NCI-H526 (cell line): ENCODE measurements at regions not wholly inside any gene's neighbourhood (a gene's known extent, or its start where the extent isn't known, plus 50 kb on each side); places are given as distances from the start of the nearest gene placed in this dataset.
"Not testable (repeated sequence)": the region's sequence is repeated elsewhere in the genome, so short reads cannot be mapped to it uniquely, and the experiment has no call there.

Source experiments
- DNase-seq, 2 experiments: peaks; one replicate each; lab custom pipeline; 2025; lab: John Stamatoyannopoulos, UW

- peak; percentile 43 to 64 for DNase-seq
Observed at GRCh38 chr18:63071701-63072141, 247.8 kb downstream of the BCL2 start.

GRCh38 chr18:63070767-63071502 lies 248.6 kb downstream of the BCL2 start:
- DNase-seq, result no peak

- DNase-seq, result no peak
Observed at GRCh38 chr18:63069496-63069895, 250.1 kb downstream of the BCL2 start.

GRCh38 chr18:63067939-63068338 lies 251.6 kb downstream of the BCL2 start:
- no peak for DNase-seq

- no peak for DNase-seq
Observed at GRCh38 chr18:63065172-63065571, 254.4 kb downstream of the BCL2 start.

GRCh38 chr18:63063171-63063570 lies 256.4 kb downstream of the BCL2 start:
- DNase-seq, result no peak

GRCh38 chr18:63062246-63062645 lies 257.3 kb downstream of the BCL2 start:
- no peak for DNase-seq

GRCh38 chr18:63061303-63061702 lies 258.3 kb downstream of the BCL2 start:
- DNase-seq, result no peak

GRCh38 chr18:63058521-63058920 lies 261.0 kb downstream of the BCL2 start:
- DNase-seq, result no peak

GRCh38 chr18:63057707-63058106 lies 261.9 kb downstream of the BCL2 start:
- DNase-seq, result no peak

GRCh38 chr18:63054901-63055584 lies 264.5 kb downstream of the BCL2 start:
- DNase-seq, result no peak

- DNase-seq, result no peak
Observed at GRCh38 chr18:63051928-63052327, 267.6 kb downstream of the BCL2 start.

- DNase-seq, result not testable (repeated sequence)
Observed at GRCh38 chr18:63050667-63051395, 268.7 kb downstream of the BCL2 start.

- DNase-seq, result no peak
Observed at GRCh38 chr18:63046375-63046774, 273.2 kb downstream of the BCL2 start.

- DNase-seq, result no peak
Observed at GRCh38 chr18:63043516-63043915, 276.1 kb downstream of the BCL2 start.

GRCh38 chr18:63042351-63042750 lies 277.2 kb downstream of the BCL2 start:
- DNase-seq, result no peak

- DNase-seq, result no peak
Observed at GRCh38 chr18:63040788-63041410, 278.7 kb downstream of the BCL2 start.

GRCh38 chr18:63037491-63037890 lies 282.1 kb downstream of the BCL2 start:
- no peak for DNase-seq

- no peak for DNase-seq
Observed at GRCh38 chr18:63031375-63031774, 288.2 kb downstream of the BCL2 start.
